Large intestine (tissue), 3 donors: ENCODE measurements at regions not wholly inside any gene's neighbourhood (a gene's known extent, or its start where the extent isn't known, plus 50 kb on each side); places are given as distances from the start of the nearest gene placed in this dataset.
A peak's percentile ranks its signal among the peaks of the same experiment; 100 is the strongest.
"Not testable (repeated sequence)": the region's sequence is repeated elsewhere in the genome, so short reads cannot be mapped to it uniquely, and the experiment has no call there.

Experiments
- DNase-seq, 2 donors: peaks; one replicate each; pipeline versions ENCODE4 v3.0.0 to v3.0.0-alpha.2; 2013
- H3K27ac ChIP-seq: one replicate; pipeline ENCODE4 v1.5.1; 2013; ENCODE audit warnings: low read length
- H3K27me3 ChIP-seq: 2 replicates; pipeline ENCODE4 v1.6.1; 2013; ENCODE audit warnings: low read length; ENCODE audit not compliant: control insufficient read depth, insufficient read depth
- H3K36me3 ChIP-seq: 2 replicates; pipeline ENCODE4 v1.6.1; 2013; ENCODE audit warnings: low read length; ENCODE audit not compliant: control insufficient read depth, insufficient read depth
- H3K4me1 ChIP-seq: one replicate; pipeline ENCODE4 v1.6.1; 2013; ENCODE audit warnings: low read length; ENCODE audit not compliant: control insufficient read depth, insufficient read depth
- H3K4me3 ChIP-seq: one replicate; pipeline ENCODE4 v1.5.1; 2013; ENCODE audit warnings: low read length
- H3K9me3 ChIP-seq: one replicate; pipeline ENCODE4 v1.6.1; 2013; ENCODE audit warnings: mild to moderate bottlenecking, low read depth, low read length, moderate library complexity; ENCODE audit not compliant: control insufficient read depth
- WGBS: methylation state at CpG from one replicate; pipeline ENCODE4 v1.1.5; 2013; ENCODE audit warnings: low lambda C conversion rate; ENCODE audit not compliant: insufficient coverage; 5-methylcytosine and 5-hydroxymethylcytosine counted together

- H3K9me3 ChIP-seq, result no peaks in the 10 kb centered on the region
- H3K4me3 ChIP-seq, result no peak overlapping the region
- H3K27me3 ChIP-seq, result no peaks in the 10 kb centered on the region
- peaks cover 3% of the 10 kb centered on the region for H3K4me1 ChIP-seq
- H3K36me3 ChIP-seq, result no peaks in the 10 kb centered on the region
- WGBS, result no CpG with 5 or more reads among the region's 1 CpG
- DNase-seq, result no peak
- no peak overlapping the region for H3K27ac ChIP-seq
Observed at GRCh38 chr6:150495126-150495525, 104.6 kb upstream of the PLEKHG1 start.

GRCh38 chr6:150496629-150497028, 103.1 kb upstream of the PLEKHG1 start:
- Histone ChIP-seq H3K9me3 (no peaks in the 10 kb centered on the region), H3K27ac (no peak overlapping the region), H3K4me3 (no peak overlapping the region), H3K4me1 (no peaks in the 10 kb centered on the region), H3K36me3 (no peaks in the 10 kb centered on the region), H3K27me3 (no peaks in the 10 kb centered on the region)
- WGBS, result 100% methylated on average over 1 of the region's 2 CpGs
- DNase-seq, result no peak

GRCh38 chr6:150499882-150500312, 99.8 kb upstream of the PLEKHG1 start:
- Histone ChIP-seq H3K4me1 (no peaks in the 10 kb centered on the region), H3K27ac (no peak overlapping the region), H3K27me3 (no peaks in the 10 kb centered on the region), H3K36me3 (no peaks in the 10 kb centered on the region), H3K9me3 (no peaks in the 10 kb centered on the region), H3K4me3 (no peak overlapping the region)
- no peak for DNase-seq
- WGBS, result 100% methylated on average over 1 of the region's 3 CpGs

DNA sequence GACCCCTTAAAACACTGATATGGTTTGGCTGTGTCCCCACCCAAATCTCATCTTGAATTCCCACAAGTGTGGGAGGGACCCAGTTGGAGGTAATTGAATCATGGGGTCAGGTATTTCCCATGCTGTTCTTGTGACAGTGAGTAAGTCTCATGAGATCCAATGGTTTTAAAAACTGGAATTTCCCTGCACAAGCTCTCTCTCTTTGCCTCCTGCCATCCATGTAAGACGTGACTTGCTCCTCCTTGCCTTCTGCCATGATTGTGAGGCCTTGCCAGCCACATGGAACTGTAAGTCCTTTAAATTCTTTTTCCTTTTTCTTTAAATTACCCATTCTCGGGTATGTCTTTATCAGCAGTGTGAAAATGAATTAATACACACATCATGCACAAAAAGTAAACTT, 99.1 kb upstream of the PLEKHG1 start:
- H3K4me1 ChIP-seq, DNase-seq, H3K27ac ChIP-seq, H3K27me3 ChIP-seq, H3K4me3 ChIP-seq, H3K36me3 ChIP-seq, H3K9me3 ChIP-seq: not testable (repeated sequence)
- WGBS, result 100% methylated on average over 1 of the region's 2 CpGs

GRCh38 chr6:150503041-150503440, 96.6 kb upstream of the PLEKHG1 start:
- Histone ChIP-seq H3K4me3 (no peak overlapping the region), H3K27ac (no peak overlapping the region)
- 100% methylated on average over 1 of the region's 1 CpG for WGBS

DNA sequence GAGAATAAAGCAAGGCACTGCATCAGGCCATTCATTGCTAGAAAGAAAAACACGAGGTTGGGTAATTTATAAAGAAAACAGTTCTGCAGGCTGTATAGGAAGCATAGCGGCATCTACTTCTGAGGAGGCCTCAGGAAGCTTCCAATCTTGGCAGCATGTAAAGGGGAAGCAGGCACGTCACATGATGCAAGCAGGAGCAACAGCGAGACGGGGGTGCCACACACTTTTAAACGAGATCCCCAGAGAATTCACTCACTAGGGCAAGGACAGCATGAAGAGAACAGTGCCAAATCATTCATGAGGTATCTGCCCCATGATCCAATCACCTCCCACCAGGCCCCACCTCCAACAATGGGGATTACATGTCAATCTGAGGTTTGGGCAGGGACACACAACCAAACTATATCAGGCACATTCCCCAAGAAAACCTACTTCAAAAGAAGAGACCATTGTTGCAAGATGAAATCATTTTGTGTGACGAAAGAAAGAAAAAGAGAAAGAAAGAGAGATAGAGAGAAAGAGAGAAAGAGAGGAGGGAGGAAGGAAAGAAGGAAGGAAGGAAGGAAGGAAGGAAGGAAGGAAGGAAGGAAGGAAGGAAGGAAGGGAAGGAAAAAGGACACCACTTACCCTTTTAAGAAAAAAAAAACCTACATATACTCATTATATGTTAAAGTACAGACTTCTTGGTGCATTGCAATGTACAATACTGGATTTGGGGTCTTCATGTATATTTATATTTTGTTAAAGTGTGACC, 95.9 kb upstream of the PLEKHG1 start:
- WGBS, result 100% methylated on average over 1 of the region's 7 CpGs
- Histone ChIP-seq H3K4me3 (no peak overlapping the region), H3K36me3 (no peaks in the 10 kb centered on the region), H3K9me3 (peaks cover 7% of the 10 kb centered on the region), H3K27me3 (no peaks in the 10 kb centered on the region), H3K27ac (no peak overlapping the region), H3K4me1 (no peaks in the 10 kb centered on the region)
- DNase-seq, result no peak

More at GRCh38 chr6:150503041-150503440, 96.6 kb upstream of the PLEKHG1 start:
- Histone ChIP-seq H3K9me3 (peaks cover 7% of the 10 kb centered on the region), H3K4me1 (no peaks in the 10 kb centered on the region), H3K36me3 (no peaks in the 10 kb centered on the region), H3K27me3 (no peaks in the 10 kb centered on the region)
- DNase-seq, result no peak

DNA sequence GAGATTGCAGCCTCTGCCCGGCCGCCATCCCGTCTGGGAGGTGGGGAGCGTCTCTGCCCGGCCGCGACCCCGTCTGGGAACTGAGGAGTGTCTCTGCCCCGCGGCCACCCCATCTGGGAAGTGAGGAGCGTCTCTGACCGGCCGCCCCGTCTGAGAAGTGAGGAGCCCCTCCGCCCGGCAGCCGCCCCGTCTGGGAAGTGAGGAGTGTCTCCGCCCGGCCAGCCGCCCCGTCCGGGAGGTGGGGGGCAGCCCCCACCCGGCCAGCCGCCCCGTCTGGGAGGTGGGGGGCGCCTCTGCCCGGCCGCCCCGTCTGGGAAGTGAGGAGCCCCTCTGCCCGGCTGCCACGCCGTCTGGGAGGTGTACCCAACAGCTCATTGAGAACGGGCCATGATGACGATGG, 92.3 kb upstream of the PLEKHG1 start:
- not testable (repeated sequence) for DNase-seq, H3K4me1 ChIP-seq, H3K9me3 ChIP-seq, H3K36me3 ChIP-seq, H3K27me3 ChIP-seq, H3K27ac ChIP-seq, H3K4me3 ChIP-seq
- WGBS, result no CpG with 5 or more reads among the region's 35 CpGs

GRCh38 chr6:150510576-150510975, 89.1 kb upstream of the PLEKHG1 start:
- Histone ChIP-seq H3K4me3 (no peak overlapping the region), H3K9me3 (peaks cover 7% of the 10 kb centered on the region), H3K27me3 (no peaks in the 10 kb centered on the region), H3K27ac (no peak overlapping the region), H3K36me3 (no peaks in the 10 kb centered on the region), H3K4me1 (no peaks in the 10 kb centered on the region)
- WGBS, result 80% methylated on average over 1 of the region's 3 CpGs
- no peak for DNase-seq

DNA sequence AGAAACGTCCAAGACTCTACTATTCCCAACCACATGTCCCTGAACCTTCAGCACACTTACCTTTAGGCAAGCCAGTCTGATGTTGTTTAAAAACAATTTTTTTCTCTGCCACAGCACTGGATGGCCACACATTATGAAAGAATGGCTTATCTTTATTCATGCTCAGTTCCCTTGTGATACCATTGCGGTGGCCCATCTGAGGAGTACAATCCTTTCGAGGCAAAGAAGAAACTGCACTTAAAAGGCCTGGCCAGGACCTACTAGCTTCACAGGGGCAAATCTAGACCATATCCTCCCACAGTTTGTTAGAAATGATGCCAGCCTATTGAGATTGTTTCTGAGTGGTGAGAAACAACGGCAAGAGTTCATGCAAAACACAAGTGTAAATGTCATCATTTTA, 88.4 kb upstream of the PLEKHG1 start:
- Histone ChIP-seq H3K9me3 (peaks cover 7% of the 10 kb centered on the region), H3K27me3 (no peaks in the 10 kb centered on the region), H3K36me3 (no peaks in the 10 kb centered on the region), H3K4me3 (no peak overlapping the region), H3K27ac (no peak overlapping the region), H3K4me1 (no peaks in the 10 kb centered on the region)
- no peak for DNase-seq
- WGBS, result no CpG with 5 or more reads among the region's 4 CpGs

DNA sequence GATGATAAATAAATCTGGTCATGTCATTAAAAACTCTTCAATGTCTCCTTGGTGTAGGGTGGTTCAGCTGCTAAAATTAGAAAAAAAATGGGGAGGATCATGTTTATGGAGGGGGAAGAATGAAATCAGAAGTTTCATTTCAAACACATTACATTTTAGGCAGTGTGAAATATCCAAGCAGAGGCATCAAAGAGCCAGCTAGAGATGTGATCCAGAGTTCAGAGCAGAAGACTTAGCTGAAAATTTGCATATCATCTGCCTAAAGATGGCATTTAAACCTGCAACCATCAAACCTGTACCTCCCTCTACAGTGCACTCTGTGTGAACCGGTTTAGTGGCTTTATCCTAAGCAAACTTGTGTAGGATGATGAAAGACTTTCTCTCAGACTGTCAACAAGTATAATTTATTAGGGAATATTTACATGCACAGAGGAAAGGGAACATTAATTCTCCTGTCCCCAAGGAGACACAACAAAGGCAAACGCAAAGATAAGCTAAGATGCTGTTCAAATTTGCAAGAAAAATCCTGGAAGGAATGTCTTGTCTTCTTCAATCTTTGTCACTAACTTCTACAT, 84.8 kb upstream of the PLEKHG1 start:
- peak in 1 of 2 donors; percentile 18 for DNase-seq
- Histone ChIP-seq H3K4me1 (no peaks in the 10 kb centered on the region), H3K27me3 (no peaks in the 10 kb centered on the region), H3K9me3 (no peaks in the 10 kb centered on the region), H3K4me3 (no peak overlapping the region), H3K27ac (no peak overlapping the region), H3K36me3 (no peaks in the 10 kb centered on the region)
- whole genome bisulfite sequencing, result no CpG with 5 or more reads among the region's 2 CpGs

- H3K4me1 ChIP-seq, result no peaks in the 10 kb centered on the region
- H3K36me3 ChIP-seq, result no peaks in the 10 kb centered on the region
- H3K4me3 ChIP-seq, result no peak overlapping the region
- peaks cover 3% of the 10 kb centered on the region for H3K9me3 ChIP-seq
- no peak for DNase-seq
- no CpG with 5 or more reads among the region's 3 CpGs for WGBS
- H3K27ac ChIP-seq, result no peak overlapping the region
- no peaks in the 10 kb centered on the region for H3K27me3 ChIP-seq
Observed at GRCh38 chr6:150516199-150516598, 83.5 kb upstream of the PLEKHG1 start.
